ENCODE measurements at regions not wholly inside any gene's neighbourhood (a gene's known extent, or its start where the extent isn't known, plus 50 kb on each side); places are given as distances from the start of the nearest gene placed in this dataset.

DNA sequence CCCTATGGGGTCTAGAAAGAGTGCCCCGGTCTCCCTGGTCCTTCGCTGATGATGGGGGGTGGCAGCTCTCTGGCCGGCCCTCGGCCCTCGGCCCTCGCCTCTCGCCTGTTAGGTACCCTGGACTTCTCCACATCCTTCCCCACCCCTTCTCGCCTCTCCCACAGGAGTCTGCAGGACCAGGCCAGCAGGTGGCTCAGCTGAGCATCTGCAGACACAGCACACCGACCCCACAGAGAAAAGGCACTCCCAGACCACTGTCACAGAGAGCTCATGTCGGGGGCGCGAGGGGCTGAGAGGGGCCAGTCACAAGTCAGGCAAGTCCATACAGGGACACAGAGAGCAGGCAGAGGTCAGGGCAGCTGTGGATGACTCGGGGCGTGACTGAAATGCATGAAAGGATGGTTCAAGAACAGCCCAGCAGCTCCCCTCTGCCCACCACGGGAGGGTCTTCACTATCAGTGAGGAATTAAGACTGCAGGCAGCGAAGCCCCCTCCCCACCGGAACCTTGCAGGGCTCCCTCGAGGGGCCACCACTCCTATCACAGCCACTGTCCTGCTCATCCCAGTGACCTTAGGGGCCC is 181.7 kb upstream of the NSMCE3 start:
- no peak for DNase-seq

DNA sequence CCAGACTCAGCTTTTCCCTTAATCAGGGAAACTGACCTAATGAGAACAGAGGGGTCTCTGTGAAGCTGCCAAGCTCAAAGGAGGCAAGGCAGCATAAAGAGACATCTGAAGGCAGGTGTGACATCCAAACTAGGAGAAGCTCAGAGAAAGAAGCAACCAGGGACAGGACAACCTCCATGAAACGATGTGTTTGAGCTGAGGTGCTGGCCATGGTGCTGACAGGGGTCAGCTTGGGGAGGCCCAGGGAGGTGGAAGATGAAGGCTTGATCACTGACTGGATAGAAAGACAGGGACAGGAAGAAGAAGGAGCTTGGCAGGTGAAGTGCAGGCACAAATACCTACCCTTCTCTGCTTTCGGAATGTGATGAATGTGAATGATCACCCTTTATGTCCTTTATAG is 179.5 kb upstream of the NSMCE3 start:
- peak; percentile 3 for DNase-seq

DNA sequence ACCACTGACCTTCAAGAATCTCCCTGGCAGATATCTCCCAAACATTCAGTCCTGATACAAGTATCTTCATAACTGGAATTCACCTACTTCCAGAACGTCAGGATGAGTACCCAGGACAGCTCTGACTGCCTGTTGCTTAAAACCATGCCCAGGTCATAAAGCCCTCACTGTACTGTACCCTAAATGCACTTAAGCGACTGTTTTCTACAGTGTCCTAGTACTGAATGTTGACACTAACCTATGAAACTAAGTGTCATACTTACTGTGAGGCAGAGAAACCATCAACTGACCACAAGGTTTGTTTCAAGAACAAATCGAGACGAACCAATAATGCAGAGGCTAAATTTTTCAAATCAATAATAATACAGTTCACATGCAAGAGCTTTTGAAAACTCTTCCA is 178.7 kb upstream of the NSMCE3 start:
- DNase-seq = no peak

DNA sequence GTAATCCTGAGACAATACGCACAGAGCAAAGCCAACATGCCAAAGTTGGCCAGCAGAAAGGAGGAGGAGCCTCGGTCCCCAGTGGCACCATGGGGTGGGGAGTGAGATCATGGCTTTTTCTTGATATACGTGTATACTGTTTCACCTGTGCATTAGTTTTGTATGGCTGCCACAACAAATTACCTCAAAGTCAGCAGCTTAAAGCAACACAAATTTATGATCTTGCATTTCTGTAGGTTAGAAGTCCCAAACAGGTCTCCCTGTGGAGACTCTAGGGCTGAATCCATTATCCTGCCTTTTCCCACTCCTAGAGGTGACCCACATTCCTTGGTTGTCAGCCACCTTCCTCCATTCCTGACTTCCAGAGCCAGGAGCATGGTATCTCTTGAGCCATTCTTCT is 176.9 kb upstream of the NSMCE3 start:
- no peak for DNase-seq

DNA sequence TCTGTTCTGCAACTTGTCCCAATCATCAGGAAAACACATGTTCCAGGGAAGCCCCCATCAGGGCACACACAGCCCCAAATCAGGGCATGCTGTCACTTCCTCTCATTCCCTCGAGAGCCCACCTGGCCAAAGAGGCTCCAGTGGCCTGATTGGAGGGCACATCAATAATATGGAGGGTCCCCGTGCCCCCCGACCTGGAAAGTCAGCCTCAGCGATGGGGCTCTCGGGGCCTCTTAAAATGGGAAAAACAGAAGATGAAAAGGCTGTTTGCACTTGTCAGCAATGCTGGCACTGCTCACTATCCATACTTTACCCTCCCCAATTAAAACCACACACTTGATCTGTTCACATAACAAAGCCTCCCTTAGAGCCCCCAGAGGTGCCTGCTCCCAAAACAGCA is 172.9 kb upstream of the NSMCE3 start:
- no peak for DNase-seq

GRCh38 chr15:29440541-29440940 is 170.9 kb upstream of the NSMCE3 start:
- no peak for DNase-seq

- DNase-seq = no peak
Observed at GRCh38 chr15:29438703-29439055, 169.1 kb upstream of the NSMCE3 start.

DNA sequence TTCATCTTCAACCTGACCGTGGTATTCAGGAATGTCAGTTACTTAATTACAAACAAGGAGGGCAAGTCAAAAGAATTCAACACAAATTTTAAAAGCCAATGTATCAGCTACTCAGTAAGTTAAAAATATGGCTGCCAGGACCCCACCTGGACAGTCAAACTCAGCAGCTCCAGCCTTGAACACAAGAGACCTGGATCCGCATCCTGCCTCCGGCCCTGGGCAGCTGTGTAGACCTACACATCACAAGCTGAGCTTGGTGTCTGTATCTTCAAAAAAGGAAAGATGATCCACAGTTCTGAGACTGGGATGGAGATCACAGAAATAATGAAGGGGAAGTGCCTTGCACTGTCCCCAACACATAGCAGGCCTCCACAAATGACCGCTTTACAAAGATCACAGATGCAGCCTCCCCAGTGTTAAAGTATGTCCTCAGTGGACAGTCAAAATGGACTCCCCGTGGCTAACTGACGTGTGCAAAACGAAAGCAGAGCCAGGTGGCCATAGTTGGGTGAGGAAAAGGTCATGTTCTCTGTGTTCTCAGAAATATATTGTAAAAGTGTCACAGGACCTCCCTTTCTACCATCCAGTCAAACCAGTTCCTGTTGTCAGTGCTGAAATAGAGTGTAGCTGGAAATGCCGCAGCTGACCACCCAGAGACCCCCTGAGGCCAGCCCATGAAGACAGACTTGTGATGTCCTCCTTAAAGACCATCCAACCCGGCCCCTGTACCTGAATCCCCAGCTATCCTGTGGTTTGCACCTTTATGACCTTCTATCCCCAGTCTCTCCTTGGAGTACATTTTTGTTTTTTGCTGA is 168.5 kb upstream of the NSMCE3 start:
- DNase-seq = no peak

GRCh38 chr15:29435811-29436210 is 166.2 kb upstream of the NSMCE3 start:
- no peak for DNase-seq

- DNase-seq = no peak
Observed at GRCh38 chr15:29434280-29434679, 164.7 kb upstream of the NSMCE3 start.

DNA sequence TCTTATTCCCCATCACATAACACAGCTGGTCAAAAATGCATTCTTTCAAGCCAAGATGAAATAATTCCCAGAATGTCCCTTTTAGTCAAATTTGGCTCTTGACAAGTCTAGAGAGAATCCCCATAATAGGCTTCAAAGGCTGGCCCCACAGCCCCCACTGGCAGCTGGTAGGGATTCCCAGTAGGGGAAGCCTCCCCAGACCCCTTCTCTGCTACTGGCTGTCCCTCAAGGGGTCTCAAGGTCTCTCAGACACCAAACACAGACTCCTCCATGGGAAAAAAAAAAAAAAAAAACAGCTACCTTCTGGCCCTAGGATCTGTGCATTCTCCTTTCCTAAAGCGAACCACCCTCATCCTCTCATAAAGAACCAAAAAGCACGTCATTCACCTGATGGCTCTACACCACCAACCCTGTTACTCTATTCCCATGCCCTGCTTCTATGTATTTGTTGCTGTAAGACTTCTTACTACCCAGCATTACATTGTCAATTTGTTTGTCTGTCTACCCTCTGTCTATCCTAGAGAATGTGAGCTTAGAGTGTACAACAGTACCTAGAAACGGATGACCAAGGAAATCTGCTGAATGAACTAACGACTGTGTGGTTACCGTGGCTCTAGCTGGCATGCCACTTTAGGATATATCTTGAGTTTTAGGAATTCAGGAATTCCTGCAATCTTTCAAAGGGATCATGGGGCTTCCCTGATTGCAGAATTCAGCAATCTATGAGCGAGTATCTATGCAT is 164.1 kb upstream of the NSMCE3 start:
- DNase-seq = no peak

- no peak for DNase-seq
Observed at GRCh38 chr15:29433050-29433318, 163.4 kb upstream of the NSMCE3 start.

DNA sequence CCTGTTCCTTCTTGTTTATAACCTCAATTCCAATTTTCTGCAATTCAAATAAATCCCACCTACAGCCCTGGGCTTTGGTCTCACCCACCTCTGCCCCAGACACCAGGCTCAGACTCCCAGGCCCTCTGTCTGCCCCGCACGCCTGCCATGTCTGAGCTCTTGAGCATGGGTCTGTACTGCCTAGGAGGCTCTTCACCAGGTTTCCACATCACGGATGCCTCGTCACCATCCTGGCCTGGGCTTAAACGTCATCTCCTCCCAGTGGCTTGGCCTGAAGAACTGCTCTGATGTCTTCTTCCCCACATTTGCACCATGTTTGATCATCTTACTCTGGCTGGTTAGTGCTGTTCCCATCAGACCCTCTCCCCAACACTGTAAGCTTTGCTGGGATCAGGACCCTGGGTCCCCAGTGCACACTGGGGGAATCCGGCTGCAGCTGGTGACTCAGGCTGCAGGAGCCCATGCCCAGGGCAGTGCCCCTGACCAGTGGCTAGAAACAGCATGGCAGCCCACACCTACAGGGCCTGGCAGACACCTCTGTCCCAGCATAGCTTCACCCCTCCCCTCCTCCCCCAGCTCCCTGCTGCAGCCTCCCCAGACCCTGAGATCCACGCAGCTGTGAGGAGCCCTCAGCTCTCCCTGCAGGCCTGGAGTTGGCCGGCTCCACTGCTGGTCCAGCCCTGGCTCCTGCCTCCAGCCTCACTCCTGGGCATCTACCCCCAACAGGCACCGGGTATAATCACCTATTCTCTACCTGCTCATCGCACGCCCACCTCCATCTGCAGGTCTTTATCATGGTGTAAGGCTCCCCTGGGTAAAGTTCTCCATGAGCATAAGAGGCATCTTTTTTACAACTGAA is 162.8 kb upstream of the NSMCE3 start:
- DNase-seq = no peak

DNA sequence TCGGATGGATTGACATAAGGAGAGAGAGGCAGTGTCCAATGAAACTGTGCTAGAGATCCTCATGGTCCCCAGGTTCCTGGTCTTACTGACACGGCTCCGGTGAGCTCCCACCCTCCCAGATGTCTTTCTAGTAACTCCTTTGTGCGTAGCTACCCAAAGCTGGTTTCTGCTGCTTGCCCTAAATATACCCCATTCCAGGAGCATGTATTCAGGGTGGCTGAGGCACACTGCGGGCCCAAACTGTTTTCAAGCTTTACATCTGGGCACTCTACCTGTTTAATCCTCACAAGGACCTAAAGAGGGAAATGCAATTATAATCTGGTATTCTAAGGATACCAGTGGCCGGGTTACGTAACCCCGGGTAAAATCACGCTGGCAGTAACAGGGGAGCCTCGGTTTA is 161.2 kb upstream of the NSMCE3 start:
- DNase-seq = no peak

DNA sequence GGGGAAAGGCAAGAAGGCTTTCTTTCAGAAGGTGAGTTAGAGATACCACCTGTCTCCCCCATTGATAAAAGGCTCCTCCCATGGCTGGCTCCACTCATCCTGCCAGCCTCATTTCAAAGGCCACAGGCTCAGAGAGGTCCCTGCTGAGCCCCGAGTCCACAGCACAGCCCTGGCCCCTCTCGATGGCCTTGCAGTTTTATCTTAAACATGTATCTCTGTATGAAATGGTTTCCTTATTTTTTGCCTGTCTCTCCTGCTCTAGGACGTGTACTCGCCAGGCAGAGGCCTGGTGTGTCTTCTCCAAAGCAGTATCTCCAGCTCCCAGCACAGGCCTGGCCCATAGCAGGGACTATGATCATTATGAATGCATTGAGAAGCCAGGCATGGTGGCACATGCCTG is 160.5 kb upstream of the NSMCE3 start:
- DNase-seq = no peak

DNA sequence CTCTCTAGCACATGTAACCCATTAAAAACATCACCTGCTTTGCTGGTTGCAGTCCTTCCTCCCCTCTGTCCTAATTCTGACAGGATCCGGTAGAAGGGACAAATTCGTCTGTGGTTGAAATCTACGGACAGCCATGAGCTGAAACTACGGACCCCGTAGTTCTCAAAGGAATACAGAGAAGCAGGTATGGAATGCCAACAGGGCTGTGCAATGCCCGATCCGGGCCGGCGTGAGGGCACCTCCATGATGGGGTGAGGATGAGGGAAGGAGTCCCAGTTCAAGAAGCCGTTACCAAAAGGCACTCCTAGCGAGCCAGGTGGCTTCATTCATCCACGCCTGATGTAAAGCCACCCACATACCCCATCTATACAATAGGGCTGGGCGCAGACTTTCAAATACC is 160.0 kb upstream of the NSMCE3 start:
- no peak for DNase-seq

GRCh38 chr15:29428925-29429573 is 159.4 kb upstream of the NSMCE3 start:
- no peak for DNase-seq

DNA sequence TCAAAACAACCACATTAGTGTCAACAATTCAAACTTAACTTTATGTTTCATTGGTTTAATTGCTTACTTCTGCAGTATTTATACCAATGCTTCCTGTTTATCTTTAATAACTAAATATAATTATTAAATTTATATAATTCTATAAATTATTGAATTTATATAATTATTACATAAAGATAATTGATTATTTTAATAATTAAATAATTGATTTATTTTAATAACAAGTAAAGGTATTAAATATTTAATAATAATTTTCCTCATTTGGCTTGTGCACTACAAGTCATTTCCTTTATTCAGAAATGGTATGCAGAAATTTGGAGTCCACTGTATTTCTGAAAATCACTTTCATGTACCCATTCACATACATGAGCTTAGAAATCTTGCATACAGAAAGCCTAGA is 156.2 kb upstream of the NSMCE3 start:
- no peak for DNase-seq

- DNase-seq = peak; percentile 10
Observed at GRCh38 chr15:29424118-29424517, 154.5 kb upstream of the NSMCE3 start.

GRCh38 chr15:29422606-29423005 is 153.0 kb upstream of the NSMCE3 start:
- DNase-seq = no peak

DNA sequence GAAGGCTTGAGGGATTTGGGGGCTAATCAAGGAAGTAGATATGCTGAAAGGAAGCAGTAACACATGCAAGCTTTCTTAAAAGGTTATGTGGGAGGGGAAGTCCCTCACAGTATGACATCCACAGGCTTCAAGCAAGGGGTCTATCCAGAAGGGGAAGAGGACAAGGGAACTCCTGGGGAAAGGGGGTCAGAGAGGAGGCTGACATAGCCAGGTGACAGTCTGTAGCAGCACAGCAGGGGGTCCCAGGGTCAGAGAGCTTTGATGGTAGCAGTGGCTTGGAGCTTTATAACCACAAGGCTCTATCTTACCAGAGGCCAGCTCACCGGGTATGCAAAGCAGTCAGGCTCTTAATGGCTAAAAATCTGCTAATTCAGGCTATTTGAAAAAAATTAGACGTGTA is 150.6 kb upstream of the NSMCE3 start:
- DNase-seq = no peak

- DNase-seq = no peak
Observed at GRCh38 chr15:29418931-29419330, 149.3 kb upstream of the NSMCE3 start.

DNA sequence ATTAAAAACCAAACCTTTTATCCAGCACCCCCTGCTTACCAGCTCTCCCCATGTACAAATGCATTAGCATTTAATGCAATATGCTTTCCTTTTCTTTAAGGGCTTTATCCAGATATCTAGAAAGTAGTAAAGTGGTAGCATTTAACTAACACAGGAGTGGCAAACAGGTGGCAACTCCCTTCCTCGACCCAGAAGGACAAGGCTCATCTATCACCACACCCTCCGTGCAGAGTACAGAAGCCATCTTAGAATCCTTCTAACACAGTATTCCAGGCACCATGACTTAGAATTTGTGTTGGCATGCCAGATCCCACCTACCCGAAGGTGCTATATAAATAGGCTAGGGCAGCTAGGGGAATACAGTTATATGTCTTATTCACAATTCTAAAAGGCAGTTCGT is 148.6 kb upstream of the NSMCE3 start:
- no peak for DNase-seq
